NOMO-1 treated with DMSO at 0.1 percent for 48 hours (cell line): ENCODE measurements at regions not wholly inside any gene's neighbourhood (a gene's known extent, or its start where the extent isn't known, plus 50 kb on each side); places are given as distances from the start of the nearest gene placed in this dataset.
"Not testable (repeated sequence)": the region's sequence is repeated elsewhere in the genome, so short reads cannot be mapped to it uniquely, and the experiment has no call there.

Experiments used
- DNase-seq: peaks from one replicate; lab custom pipeline; 2025; ENCODE audit not compliant: unreplicated experiment; lab: John Stamatoyannopoulos, UW

DNA sequence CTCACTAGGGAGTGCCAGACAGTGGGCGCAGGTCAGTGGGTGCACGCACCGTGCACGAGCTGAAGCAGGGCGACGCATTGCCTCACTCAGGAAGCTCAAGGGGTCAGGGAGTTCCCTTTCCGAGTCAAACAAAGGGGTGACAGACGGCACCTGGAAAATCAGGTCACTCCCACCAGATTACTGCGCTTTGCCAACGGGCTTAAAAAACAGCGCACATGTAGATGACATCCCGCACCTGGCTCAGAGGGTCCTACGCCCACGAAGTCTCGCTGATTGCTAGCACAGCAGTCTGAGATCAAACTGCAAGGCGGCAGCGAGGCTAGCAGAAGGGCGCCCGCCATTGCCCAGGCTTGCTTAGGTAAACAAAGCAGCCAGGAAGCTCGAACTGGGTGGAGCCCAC, 428.5 kb upstream of the SLC39A10 start:
- DNase-seq = not testable (repeated sequence)

GRCh38 chr2:195214072-195214471, 443.0 kb upstream of the SLC39A10 start:
- no peak for DNase-seq

GRCh38 chr2:195212586-195212985, 444.4 kb upstream of the SLC39A10 start:
- no peak for DNase-seq

GRCh38 chr2:195202163-195202845, 454.7 kb upstream of the SLC39A10 start:
- no peak for DNase-seq

DNA sequence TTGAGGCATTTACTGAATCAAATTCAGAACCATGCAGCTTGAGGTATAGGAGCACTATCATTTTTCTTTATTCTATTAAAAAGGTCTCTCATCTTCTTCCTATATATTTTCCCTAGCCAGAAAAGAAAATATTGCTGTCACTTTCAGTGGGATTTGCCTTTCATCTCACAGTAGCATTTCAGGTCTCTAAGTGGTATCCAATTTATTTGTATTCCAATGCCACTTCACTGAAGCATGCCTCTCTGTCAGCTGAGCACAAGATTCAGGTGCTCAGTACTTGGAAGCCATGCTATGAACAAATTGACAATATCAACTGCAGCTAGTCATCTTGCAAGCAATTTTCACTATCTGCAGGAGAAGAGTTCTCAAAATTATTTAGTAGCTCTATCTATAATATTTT, 457.2 kb upstream of the SLC39A10 start:
- no peak for DNase-seq

DNA sequence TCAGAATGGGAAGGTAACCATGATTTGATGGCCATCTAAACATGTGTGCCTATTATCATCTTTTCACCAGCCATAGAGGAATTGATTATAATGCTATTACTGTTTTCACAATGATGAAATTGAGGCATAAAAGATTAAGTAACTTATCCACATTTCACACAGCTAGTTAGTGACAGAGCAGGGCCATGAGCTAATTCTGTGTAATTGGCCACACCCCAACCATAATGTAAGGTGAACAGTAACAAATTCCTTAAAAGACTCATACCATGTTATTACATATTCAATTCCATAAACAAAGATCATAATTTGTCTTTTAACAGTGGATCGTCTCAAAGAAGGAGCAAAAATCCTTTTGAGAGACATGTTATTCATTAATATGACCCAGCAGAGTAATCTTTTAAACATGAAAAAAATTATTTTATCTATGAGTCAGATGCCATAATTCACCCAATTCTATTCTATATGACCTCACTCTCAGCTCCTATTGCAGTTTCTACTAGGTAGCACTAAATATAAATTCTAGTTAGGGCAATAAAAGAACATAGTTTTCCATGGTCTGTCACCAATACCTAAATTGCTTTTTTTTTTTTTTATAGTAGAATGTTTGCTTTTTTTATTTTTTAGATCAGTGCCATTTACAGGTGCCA, 475.8 kb upstream of the SLC39A10 start:
- DNase-seq = no peak

GRCh38 chr2:195168369-195168768, 488.7 kb upstream of the SLC39A10 start:
- DNase-seq = peak; percentile 16

- DNase-seq = no peak
These were observed 492.1 kb upstream of the SLC39A10 start for GRCh38 chr2:195164930-195165329.

DNA sequence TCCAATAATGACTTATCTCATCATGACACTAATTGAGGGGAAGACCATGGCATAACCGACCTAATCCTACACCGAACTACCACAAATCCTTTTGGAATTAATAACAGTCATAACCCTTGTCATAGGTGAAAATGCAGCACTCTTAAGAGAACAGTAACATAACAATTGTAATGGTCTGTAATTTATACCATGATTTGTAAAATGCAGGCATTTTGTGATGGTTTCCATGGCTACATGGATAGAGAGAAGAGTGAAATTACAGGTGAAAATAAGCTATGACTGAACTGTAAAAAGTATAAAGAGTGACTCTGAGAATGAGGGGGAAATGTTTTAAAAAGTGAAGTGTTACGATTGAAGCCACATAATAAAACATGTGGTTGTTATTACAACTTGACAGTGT, 494.1 kb upstream of the SLC39A10 start:
- no peak for DNase-seq

GRCh38 chr2:195162194-195162593, 494.8 kb upstream of the SLC39A10 start:
- DNase-seq = no peak

DNA sequence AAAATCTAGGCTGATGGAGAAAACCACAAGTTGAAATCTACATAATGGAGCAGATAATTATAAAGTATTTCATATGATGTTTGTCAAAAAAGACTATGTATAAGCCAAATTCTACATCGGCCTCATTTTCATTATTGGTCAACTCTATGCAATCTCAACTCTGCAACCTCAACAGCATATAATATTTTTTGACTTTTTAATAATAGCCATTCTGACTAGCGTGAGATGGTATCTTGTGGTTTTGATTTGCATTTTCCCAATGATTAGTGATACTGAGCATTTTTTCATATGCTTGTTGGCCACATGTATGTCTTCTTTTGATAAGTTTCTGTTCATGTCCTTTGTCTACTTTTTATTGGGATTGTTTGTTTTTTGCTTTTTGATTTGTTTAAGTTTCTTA, 496.1 kb upstream of the SLC39A10 start:
- DNase-seq = no peak

GRCh38 chr2:195151711-195152110, 505.3 kb upstream of the SLC39A10 start:
- DNase-seq = no peak

- DNase-seq = no peak
These were observed 506.2 kb upstream of the SLC39A10 start for GRCh38 chr2:195150819-195151218.

DNA sequence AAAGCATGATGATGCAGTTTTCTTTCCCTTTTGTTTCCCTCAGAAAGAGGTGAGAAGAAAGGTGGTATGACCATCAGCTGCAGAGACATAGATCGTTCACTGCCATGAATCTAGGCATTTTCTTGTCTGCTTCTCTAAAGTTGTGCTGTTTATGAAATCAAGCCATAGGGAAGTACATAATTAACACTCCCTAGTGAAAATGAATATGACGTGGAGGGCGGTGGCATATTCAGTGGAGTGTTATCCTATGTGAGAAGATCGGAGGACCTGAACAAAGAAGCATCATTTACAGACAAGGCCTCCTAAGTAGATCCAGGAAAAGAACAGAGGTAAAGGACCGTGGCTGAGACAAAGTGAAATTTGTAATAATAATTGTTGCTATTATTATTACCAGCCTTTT, 509.0 kb upstream of the SLC39A10 start:
- peak; percentile 6 for DNase-seq

- no peak for DNase-seq
These were observed 510.1 kb upstream of the SLC39A10 start for GRCh38 chr2:195146761-195147541.

DNA sequence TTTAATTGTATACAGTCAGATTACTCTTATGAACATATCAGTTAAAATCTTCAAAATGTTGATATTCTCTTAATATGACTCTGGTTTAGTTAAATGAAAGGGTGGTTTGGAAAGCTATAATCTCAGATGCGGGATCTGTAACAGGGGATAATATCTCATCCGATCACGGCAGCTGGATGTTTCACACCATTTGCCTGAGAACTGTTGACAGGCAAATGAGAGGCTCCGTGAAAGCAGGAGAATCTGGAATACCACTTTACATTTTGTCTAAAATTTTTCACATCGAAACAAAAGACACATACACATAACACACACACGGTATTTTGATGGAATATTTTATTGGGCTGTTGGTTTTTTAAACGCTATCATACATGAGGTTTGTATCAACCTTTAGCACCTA, 518.6 kb upstream of the SLC39A10 start:
- no peak for DNase-seq

DNA sequence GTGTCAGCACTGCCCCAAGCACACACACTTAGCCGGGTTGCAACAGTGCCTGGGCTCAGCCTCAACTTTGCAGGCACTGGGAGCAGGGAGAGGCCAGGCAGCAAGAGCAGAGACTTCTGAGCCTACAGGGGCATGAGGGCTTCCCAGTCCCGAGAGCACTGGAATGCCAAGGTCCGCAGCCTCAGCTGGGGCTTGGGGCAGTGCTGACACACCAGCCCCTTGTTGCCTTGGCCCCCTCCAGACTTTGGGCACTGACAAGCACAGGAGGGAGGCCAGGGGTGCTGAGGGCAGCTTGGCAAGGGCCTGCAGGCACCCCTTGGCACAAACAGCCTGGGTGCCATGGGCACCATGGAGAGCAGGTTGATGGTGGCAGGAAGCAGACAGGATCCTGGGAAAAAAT, 531.1 kb upstream of the SLC39A10 start:
- DNase-seq = not testable (repeated sequence)

- DNase-seq = no peak
These were observed 532.5 kb upstream of the SLC39A10 start for GRCh38 chr2:195124391-195125079.

- no peak for DNase-seq
These were observed 534.4 kb upstream of the SLC39A10 start for GRCh38 chr2:195122653-195123052.

DNA sequence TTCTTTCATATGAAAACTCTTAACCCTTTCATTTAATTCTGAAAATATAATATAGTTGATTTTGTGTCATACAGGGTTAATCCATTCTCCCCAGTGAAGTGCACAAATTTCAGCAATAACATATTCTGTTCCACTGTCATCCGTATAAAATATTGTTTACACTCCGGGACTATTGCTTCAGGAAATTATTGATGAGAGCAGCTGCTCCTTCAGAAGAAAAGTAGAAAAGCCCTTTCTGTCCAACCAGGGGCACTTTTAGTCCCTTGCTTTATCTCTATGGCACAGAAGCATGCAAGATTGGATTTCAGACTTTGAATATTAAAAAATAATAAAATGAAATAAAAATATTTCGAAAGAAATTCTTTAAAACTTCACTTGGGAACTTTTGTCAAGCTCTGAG, 535.7 kb upstream of the SLC39A10 start:
- DNase-seq = no peak

- DNase-seq = no peak
These were observed 537.8 kb upstream of the SLC39A10 start for GRCh38 chr2:195119231-195119630.

DNA sequence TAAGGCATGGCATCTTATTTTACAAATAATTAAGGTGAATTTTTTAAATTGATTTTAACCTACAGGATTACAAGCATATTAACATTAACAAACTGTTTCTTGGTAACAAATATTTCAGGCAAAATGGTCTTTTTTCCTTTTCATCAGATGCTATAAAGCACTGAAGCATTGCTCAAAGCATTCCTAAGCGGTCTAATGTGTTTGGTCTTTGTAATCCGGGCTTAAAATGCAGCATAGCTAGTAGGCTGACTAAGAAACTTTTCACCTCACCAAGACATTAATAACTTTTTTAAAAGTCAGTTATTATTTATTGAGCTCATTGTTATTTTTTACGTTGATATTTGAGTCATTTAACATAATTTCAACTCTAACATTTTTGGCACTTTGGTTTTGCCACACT, 538.8 kb upstream of the SLC39A10 start:
- DNase-seq = no peak
